ENCODE measurements at regions not wholly inside any gene's neighbourhood (a gene's known extent, or its start where the extent isn't known, plus 50 kb on each side); places are given as distances from the start of the nearest gene placed in this dataset.

DNA sequence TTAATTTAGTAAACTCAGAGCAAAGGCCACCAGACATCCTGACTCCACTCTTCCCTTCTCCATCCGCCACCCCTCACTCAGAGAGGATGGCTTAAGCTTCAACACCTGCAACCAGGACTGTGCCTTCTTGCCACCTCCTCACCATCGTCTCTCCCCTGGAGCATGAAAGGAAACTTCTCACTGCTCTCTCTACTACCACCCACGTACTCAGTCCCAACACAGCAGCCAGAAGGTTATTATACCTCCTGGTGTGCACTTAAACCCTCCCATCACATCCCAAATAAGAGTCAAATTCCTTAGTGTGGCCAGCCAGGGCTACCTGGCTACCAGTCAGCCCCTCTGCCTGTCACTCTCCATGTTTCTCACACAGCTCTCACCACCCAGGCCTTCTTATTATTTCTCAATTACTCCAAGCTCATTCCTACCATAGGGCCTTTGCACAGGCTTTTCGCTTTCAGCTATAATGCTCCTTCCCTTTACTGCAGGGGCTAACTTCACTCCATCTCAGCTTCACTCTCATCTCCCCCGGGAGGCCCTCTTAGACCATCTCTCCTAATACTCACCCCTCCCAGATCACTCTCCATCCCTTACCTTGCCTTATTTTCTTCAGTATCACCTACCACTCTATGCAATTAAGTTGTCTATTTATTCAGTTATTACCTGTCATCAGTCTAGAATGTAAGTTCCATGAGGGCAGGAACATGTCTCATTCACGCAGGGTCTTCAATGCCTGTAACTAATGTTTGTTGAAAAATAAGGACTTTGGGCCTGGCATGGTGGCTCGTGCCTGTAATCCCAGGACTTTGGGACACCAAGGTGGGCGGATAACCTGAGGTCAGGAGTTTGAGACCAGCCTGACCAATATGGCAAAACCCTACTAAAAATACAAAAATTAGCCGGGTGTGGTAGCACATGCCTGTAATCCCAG is 137.5 kb downstream of the TOMM20 start:
- TF ChIP-seq CTCF (IDR thresholded peaks at IDR 0.05) = no peak
- no peak for TF ChIP-seq EZH2 (IDR thresholded peaks at IDR 0.05; ENCODE audit: borderline replicate concordance, insufficient read depth, low read depth, low read length, poor library complexity, severe bottlenecking)
